Keratinocyte (primary cell): ENCODE measurements at regions not wholly inside any gene's neighbourhood (a gene's known extent, or its start where the extent isn't known, plus 50 kb on each side); places are given as distances from the start of the nearest gene placed in this dataset.

Source experiments
- DNase-seq: peaks from one replicate; pipeline ENCODE4 v3.0.0-alpha.2; 2011; ENCODE audit warnings: low read depth, missing footprints, low spot score
- FAIRE-seq: peaks from 2 replicates; lab custom pipeline; 2011; peaks lifted over from hg19 to GRCh38; lab: Jason Lieb, UNC
- H2AFZ ChIP-seq: 2 replicates; pipeline ENCODE4 v1.6.0; 2012; ENCODE audit warnings: low read length, control low read depth, inconsistent platforms; ENCODE audit not compliant: control insufficient read depth
- H3K27ac ChIP-seq: 2 replicates; pipeline ENCODE4 v1.5.1; 2011; ENCODE audit warnings: low read length; ENCODE audit not compliant: control insufficient read depth, insufficient read depth
- H3K27me3 ChIP-seq: 3 replicates; pipeline ENCODE4 v1.6.0; 2011; ENCODE audit warnings: low read length; ENCODE audit not compliant: control insufficient read depth, insufficient read depth; ENCODE audit errors: extremely low read depth
- H3K36me3 ChIP-seq, 2 experiments: 2 replicates in 1 of 2; 3 replicates in 1 of 2; pipeline ENCODE4 v1.5.1; 2011; ENCODE audit warnings: low read length in 2 of 2, mild to moderate bottlenecking in 1 of 2; ENCODE audit not compliant: control insufficient read depth in 2 of 2, insufficient read depth in 2 of 2; ENCODE audit errors: extremely low read depth in 1 of 2
- H3K4me1 ChIP-seq: 3 replicates; pipeline ENCODE4 v1.5.1; 2011; ENCODE audit warnings: low read length; ENCODE audit not compliant: control insufficient read depth, insufficient read depth; ENCODE audit errors: extremely low read depth
- H3K4me2 ChIP-seq: 3 replicates; pipeline ENCODE4 v1.6.0; 2011; ENCODE audit warnings: low read depth, low read length; ENCODE audit not compliant: control insufficient read depth, insufficient read depth; ENCODE audit errors: extremely low read depth
- H3K4me3 ChIP-seq, 3 experiments: fragments of 200-600 bp in 1 of 3; sonication (generic) in 1 of 3; 2 replicates in 2 of 3; 3 replicates in 1 of 3; pipeline ENCODE4 v1.5.1; 2011 to 2016; ENCODE audit warnings: low read length in 3 of 3, mild to moderate bottlenecking in 3 of 3, control low read depth in 2 of 3, inconsistent platforms in 1 of 3, low read depth in 1 of 3, mixed read lengths in 1 of 3, mixed run types in 1 of 3, moderate library complexity in 1 of 3; ENCODE audit not compliant: control insufficient read depth in 2 of 3, insufficient read depth in 2 of 3; ENCODE audit errors: extremely low read depth in 1 of 3
- H3K79me2 ChIP-seq: 2 replicates; pipeline ENCODE4 v1.6.0; 2012; ENCODE audit warnings: low read length; ENCODE audit not compliant: control insufficient read depth, insufficient read depth
- H3K9ac ChIP-seq: 3 replicates; pipeline ENCODE4 v1.6.0; 2011; ENCODE audit warnings: low read length; ENCODE audit not compliant: control insufficient read depth, insufficient read depth; ENCODE audit errors: extremely low read depth
- H3K9me1 ChIP-seq: 3 replicates; pipeline ENCODE4 v1.6.0; 2011; ENCODE audit warnings: low read length; ENCODE audit not compliant: control insufficient read depth, insufficient read depth; ENCODE audit errors: extremely low read depth
- H3K9me3 ChIP-seq: 2 replicates; pipeline ENCODE4 v1.5.1; 2012; ENCODE audit warnings: low read depth, low read length; ENCODE audit not compliant: control insufficient read depth
- H4K20me1 ChIP-seq: 3 replicates; pipeline ENCODE4 v1.6.0; 2011; ENCODE audit warnings: low read length; ENCODE audit not compliant: control insufficient read depth, insufficient read depth; ENCODE audit errors: extremely low read depth
- CTCF ChIP-seq, 3 experiments: IDR thresholded peaks in 1 of 3; conservative IDR thresholded peaks in 1 of 3; optimal IDR thresholded peaks in 1 of 3; 2 replicates in 2 of 3; 3 replicates in 1 of 3; pipeline versions ENCODE3 to v1.5.1; 2011; ENCODE audit warnings: low read length in 3 of 3, mild to moderate bottlenecking in 3 of 3, moderate library complexity in 2 of 3, control low read depth in 1 of 3, inconsistent platforms in 1 of 3; ENCODE audit not compliant: insufficient read depth in 2 of 3; ENCODE audit errors: extremely low read depth in 1 of 3
- EZH2 ChIP-seq: IDR thresholded peaks from one replicate; pipeline ENCODE4 v1.6.1; 2012; ENCODE audit warnings: inconsistent platforms, mild to moderate bottlenecking, low read length, moderate library complexity
- dilution Hi-C: fragments of 300-500 bp; cut with MboI; formaldehyde crosslinking; loops from one replicate; pipeline ENCODE4 v1.7.0; 2020; ENCODE audit warnings: low sequenced_read_pairs; ENCODE audit not compliant: extremely low pct_ligation_motif_present

GRCh38 chr15:92272106-92272505 lies 121.6 kb upstream of the ST8SIA2 start:
- Histone ChIP-seq H3K27me3 (no peaks in the 10 kb centered on the region), H2AFZ (no peak overlapping the region), H4K20me1 (no peaks in the 10 kb centered on the region), H3K4me1 (no peaks in the 10 kb centered on the region), H3K9me1 (no peaks in the 10 kb centered on the region), H3K4me2 (no peak overlapping the region), H3K79me2 (no peaks in the 10 kb centered on the region), H3K27ac (no peak overlapping the region), H3K9ac (no peak overlapping the region), H3K9me3 (no peaks in the 10 kb centered on the region), H3K4me3 (no peak overlapping the region), H3K36me3 (no peaks in the 10 kb centered on the region)
- TF ChIP-seq EZH2 (no peak), CTCF (optimal IDR thresholded peaks at IDR 0.05 in 1 of 3, IDR thresholded peaks at IDR 0.05 in 1 of 3, conservative IDR thresholded peaks at IDR 0.05 in 1 of 3; ENCODE audit: extremely low read depth in 1 of 3, insufficient read depth in 2 of 3, low read length in 3 of 3) (no peak)
- DNase-seq, result no peak
- dilution Hi-C loops, result no loop called here
- FAIRE-seq, result no peak

GRCh38 chr15:92273286-92273685 lies 120.4 kb upstream of the ST8SIA2 start:
- FAIRE-seq (no peak), DNase-seq (no peak)
- dilution Hi-C loops, result no loop called here
- no peaks in the 10 kb centered on the region for H3K36me3 ChIP-seq
- TF ChIP-seq EZH2, result no peak
- TF ChIP-seq CTCF (optimal IDR thresholded peaks at IDR 0.05 in 1 of 3, IDR thresholded peaks at IDR 0.05 in 1 of 3, conservative IDR thresholded peaks at IDR 0.05 in 1 of 3; ENCODE audit: extremely low read depth in 1 of 3, insufficient read depth in 2 of 3, low read length in 3 of 3), result no peak
- no peaks in the 10 kb centered on the region for H3K4me1 ChIP-seq
- no peak overlapping the region for H2AFZ ChIP-seq
- no peak overlapping the region for H3K4me2 ChIP-seq
- H3K9me3 ChIP-seq, result no peaks in the 10 kb centered on the region
- H3K27me3 ChIP-seq, result no peaks in the 10 kb centered on the region
- no peaks in the 10 kb centered on the region for H4K20me1 ChIP-seq
- no peak overlapping the region for H3K9ac ChIP-seq
- no peak overlapping the region for H3K4me3 ChIP-seq
- H3K9me1 ChIP-seq, result no peaks in the 10 kb centered on the region
- H3K79me2 ChIP-seq, result no peaks in the 10 kb centered on the region
- H3K27ac ChIP-seq, result no peak overlapping the region
